ENCODE measurements at regions not wholly inside any gene's neighbourhood (a gene's known extent, or its start where the extent isn't known, plus 50 kb on each side); places are given as distances from the start of the nearest gene placed in this dataset.

GRCh38 chr10:45179691-45180090 lies 135.7 kb downstream of the OR13A1 start:
- intact Hi-C loops (cut with micrococcal nuclease) = no loop called here
- DNase-seq (no peak), ATAC-seq (no peak)
- no peaks in the 10 kb centered on the region for H3K9me3 Mint-ChIP-seq
- H3K4me1 Mint-ChIP-seq (ENCODE audit: low read depth) = no peaks in the 10 kb centered on the region
- H3K27me3 Mint-ChIP-seq = no peaks in the 10 kb centered on the region
- no peak overlapping the region for H3K4me3 Mint-ChIP-seq
- ChIA-PET CTCF (no interaction called here), POLR2A (no interaction called here)
- TF ChIP-seq, protein P1, sequence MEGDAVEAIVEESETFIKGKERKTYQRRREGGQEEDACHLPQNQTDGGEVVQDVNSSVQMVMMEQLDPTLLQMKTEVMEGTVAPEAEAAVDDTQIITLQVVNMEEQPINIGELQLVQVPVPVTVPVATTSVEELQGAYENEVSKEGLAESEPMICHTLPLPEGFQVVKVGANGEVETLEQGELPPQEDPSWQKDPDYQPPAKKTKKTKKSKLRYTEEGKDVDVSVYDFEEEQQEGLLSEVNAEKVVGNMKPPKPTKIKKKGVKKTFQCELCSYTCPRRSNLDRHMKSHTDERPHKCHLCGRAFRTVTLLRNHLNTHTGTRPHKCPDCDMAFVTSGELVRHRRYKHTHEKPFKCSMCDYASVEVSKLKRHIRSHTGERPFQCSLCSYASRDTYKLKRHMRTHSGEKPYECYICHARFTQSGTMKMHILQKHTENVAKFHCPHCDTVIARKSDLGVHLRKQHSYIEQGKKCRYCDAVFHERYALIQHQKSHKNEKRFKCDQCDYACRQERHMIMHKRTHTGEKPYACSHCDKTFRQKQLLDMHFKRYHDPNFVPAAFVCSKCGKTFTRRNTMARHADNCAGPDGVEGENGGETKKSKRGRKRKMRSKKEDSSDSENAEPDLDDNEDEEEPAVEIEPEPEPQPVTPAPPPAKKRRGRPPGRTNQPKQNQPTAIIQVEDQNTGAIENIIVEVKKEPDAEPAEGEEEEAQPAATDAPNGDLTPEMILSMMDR (IDR thresholded peaks at IDR 0.05) = no peak
- H3K36me3 Mint-ChIP-seq (ENCODE audit: low read depth) = no peaks in the 10 kb centered on the region
- H3K27ac Mint-ChIP-seq = no peak overlapping the region

DNA sequence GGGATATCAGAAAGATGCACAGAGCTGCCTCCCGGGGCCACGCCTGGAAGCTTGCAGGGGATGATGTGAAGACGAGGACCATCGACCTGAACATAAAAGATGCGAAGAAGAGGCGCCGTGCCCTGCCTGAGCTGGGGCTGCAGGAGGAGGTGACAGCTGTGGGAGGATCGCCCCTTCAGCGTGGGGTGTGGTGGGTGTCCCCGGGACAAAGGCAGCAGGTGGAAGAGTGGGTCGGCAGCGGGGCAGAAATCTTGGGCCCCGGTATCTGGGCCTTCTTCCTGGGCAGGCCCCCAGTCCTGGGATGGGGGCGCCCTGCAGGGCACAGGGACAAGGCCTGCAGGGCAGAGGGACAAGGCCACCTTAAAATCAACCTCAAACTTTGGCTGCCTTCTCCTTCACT lies 134.9 kb downstream of the OR13A1 start:
- Mint-ChIP-seq H3K4me3 (no peak overlapping the region), H3K9me3 (no peaks in the 10 kb centered on the region), H3K36me3 (ENCODE audit: low read depth) (no peaks in the 10 kb centered on the region)

DNA sequence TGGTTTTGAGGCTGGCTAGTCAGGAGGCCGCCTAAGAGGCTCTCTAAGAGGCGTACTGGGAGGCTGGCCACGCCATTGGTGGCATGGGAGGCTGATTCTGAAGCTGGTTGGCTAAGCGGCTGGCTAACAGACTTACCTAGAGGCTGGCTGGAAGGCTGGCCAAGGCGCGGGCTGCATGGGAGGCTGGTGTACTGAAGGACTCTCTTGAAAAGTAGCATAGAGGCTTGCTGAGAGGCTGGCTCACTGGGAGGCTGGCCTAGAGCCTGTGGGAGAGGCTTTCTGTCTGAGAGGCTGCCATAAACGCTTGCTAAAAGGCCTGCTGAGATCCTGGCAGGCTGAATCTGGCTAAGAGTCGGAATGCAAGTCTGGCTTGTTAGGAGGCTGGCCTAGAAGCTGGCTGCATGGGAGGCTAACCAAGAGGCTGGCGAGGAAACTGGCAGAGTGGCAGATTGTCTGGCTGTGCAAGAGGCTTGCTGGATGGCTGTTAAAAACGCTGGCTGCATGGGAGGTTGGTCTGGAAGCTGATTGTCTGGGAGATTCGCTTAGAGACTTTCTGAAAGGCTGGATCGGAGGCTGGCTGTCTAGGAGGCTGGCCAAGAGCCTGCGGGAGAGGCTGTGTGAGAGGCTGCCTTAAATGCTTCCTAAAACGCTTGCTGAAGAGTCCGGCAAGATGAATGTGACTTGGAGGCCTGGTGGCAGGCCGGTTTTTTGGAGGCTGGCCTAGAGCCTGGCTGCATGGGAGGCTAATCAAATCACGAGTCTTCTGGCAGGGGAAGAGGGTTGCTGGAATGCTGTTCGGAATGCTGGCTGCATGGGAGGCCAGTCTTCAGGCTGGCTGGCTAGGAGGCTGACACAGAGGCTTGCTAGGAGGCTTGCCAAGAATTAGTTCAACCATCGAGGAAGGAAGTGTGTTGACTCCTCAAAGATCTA lies 134.2 kb downstream of the OR13A1 start:
- no peaks in the 10 kb centered on the region for H3K36me3 Mint-ChIP-seq (ENCODE audit: low read depth)
- intact Hi-C loops (cut with micrococcal nuclease) = no loop called here
- ATAC-seq (no peak), DNase-seq (no peak)
- no peaks in the 10 kb centered on the region for H3K27me3 Mint-ChIP-seq
- H3K4me3 Mint-ChIP-seq = no peak overlapping the region
- H3K9me3 Mint-ChIP-seq = no peaks in the 10 kb centered on the region
- no peak overlapping the region for H3K27ac Mint-ChIP-seq
- H3K4me1 Mint-ChIP-seq (ENCODE audit: low read depth) = no peaks in the 10 kb centered on the region
- TF ChIP-seq, protein P1 (IDR thresholded peaks at IDR 0.05) = no peak
- CTCF ChIA-PET = no interaction called here
- POLR2A ChIA-PET = interaction anchor here (0.6 kb wide), 1 partner anchor 9 kb away, joined by 3 read pairs; no protein-coding TSS in a partner anchor

More for the DNA sequence above, 134.9 kb downstream of the OR13A1 start:
- ATAC-seq = no peak
- POLR2A ChIA-PET = no interaction called here
- no peaks in the 10 kb centered on the region for H3K27me3 Mint-ChIP-seq
- H3K4me1 Mint-ChIP-seq (ENCODE audit: low read depth) = no peaks in the 10 kb centered on the region
- CTCF ChIA-PET = no interaction called here
- intact Hi-C loops (cut with micrococcal nuclease) = no loop called here
- TF ChIP-seq, protein P1 (IDR thresholded peaks at IDR 0.05) = no peak
- no peak for DNase-seq
- no peak overlapping the region for H3K27ac Mint-ChIP-seq

DNA sequence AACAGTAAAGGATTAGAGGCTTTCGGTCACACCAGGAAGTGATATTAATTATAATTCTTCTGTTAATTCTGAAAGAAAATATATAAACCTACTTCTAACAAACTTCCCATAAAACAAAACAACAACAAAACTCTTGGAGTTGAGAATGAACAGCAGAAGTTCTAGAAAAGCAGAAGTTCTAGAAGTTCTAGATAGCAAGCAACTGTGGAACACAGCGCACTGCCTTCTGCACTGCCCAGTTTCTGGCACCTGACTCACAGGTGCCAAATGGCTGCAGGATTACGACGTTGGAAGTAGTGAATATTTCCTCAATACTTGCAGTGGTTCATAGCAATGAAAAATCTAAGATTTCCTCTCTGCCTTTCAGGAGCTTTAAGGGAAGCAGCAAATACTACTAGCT lies 132.2 kb downstream of the OR13A1 start:
- Mint-ChIP-seq H3K27me3 (peaks cover 1% of the 10 kb centered on the region), H3K36me3 (ENCODE audit: low read depth) (no peaks in the 10 kb centered on the region), H3K4me1 (ENCODE audit: low read depth) (no peaks in the 10 kb centered on the region), H3K9me3 (no peaks in the 10 kb centered on the region), H3K27ac (no peak overlapping the region), H3K4me3 (no peak overlapping the region)
- intact Hi-C loops (cut with micrococcal nuclease) = no loop called here
- no peak for ATAC-seq
- POLR2A ChIA-PET = no interaction called here
- CTCF ChIA-PET = no interaction called here
- TF ChIP-seq, protein P1 (IDR thresholded peaks at IDR 0.05) = no peak
- no peak for DNase-seq

- DNase-seq (no peak), ATAC-seq (no peak)
- Mint-ChIP-seq H3K27me3 (no peaks in the 10 kb centered on the region), H3K4me1 (ENCODE audit: low read depth) (no peaks in the 10 kb centered on the region), H3K36me3 (ENCODE audit: low read depth) (no peaks in the 10 kb centered on the region), H3K27ac (no peak overlapping the region), H3K9me3 (no peaks in the 10 kb centered on the region), H3K4me3 (no peak overlapping the region)
- TF ChIP-seq, protein P1 (IDR thresholded peaks at IDR 0.05) = no peak
- POLR2A ChIA-PET = no interaction called here
- CTCF ChIA-PET = no interaction called here
- intact Hi-C loops (cut with micrococcal nuclease) = no loop called here
These were observed 117.5 kb downstream of the OR13A1 start for GRCh38 chr10:45197816-45198485.
